ENCODE measurements at regions not wholly inside any gene's neighbourhood (a gene's known extent, or its start where the extent isn't known, plus 50 kb on each side); places are given as distances from the start of the nearest gene placed in this dataset.

- TF ChIP-seq POLR2AphosphoS5 (IDR thresholded peaks at IDR 0.05) (no peak), CTCF (IDR thresholded peaks at IDR 0.05) (no peak)
These were observed 805.6 kb upstream of the ZEB2 start for GRCh38 chr2:145325485-145325884.
